PC-9 (cell line): ENCODE measurements at regions not wholly inside any gene's neighbourhood (a gene's known extent, or its start where the extent isn't known, plus 50 kb on each side); places are given as distances from the start of the nearest gene placed in this dataset.
A peak's percentile ranks its signal among the peaks of the same experiment; 100 is the strongest.

Experiments
- BruUV-seq: library from RNA; stranded (reverse); fragments of 400-500 nt; replicated peaks from 2 replicates; lab custom pipeline; 2021; lab: Mats Ljungman, UMichigan
- CTCF ChIA-PET: fragments of 300-600 bp; sonication (Branson Sonifier 250); formaldehyde crosslinking; loops from one replicate; lab custom pipeline; 2022; ENCODE audit warnings: antibody characterized with exemption; lab: Charles Lee
- POLR2A ChIA-PET: fragments of 300-600 bp; sonication (Branson Sonifier 250); formaldehyde crosslinking; loops from one replicate; lab custom pipeline; 2022; ENCODE audit warnings: antibody characterized with exemption; ENCODE audit not compliant: unreplicated experiment; lab: Charles Lee
- DNase-seq, 2 experiments: peaks; one replicate each; pipeline versions ENCODE4 v3.0.0 to v3.0.0-alpha.2; 2015 to 2022; ENCODE audit warnings: mixed read lengths in 1 of 2
- H2AFZ ChIP-seq: fragments of 200-600 bp; sonication (generic); 2 replicates; pipeline ENCODE4 v1.8.1; 2017; ENCODE audit warnings: antibody characterized with exemption
- H3F3A ChIP-seq: fragments of 200-600 bp; sonication (generic); 2 replicates; pipeline ENCODE4 v1.8.1; 2017; ENCODE audit warnings: antibody characterized with exemption, mild to moderate bottlenecking, low read depth; ENCODE audit not compliant: insufficient read depth
- H3K27ac ChIP-seq: fragments of 200-600 bp; sonication (generic); 2 replicates; pipeline ENCODE4 v1.6.1; 2016; ENCODE audit warnings: mixed run types
- H3K27me3 ChIP-seq: fragments of 200-600 bp; sonication (generic); 2 replicates; pipeline ENCODE4 v1.6.1; 2016; ENCODE audit warnings: low read depth, mixed run types; ENCODE audit not compliant: insufficient read depth
- H3K36me3 ChIP-seq: fragments of 200-600 bp; sonication (generic); 2 replicates; pipeline ENCODE4 v1.6.1; 2016; ENCODE audit warnings: low read depth, mixed run types
- H3K4me1 ChIP-seq: fragments of 200-600 bp; sonication (generic); replicated peaks from 2 replicates; pipeline ENCODE4 v1.6.1; 2016; ENCODE audit warnings: mixed run types; ENCODE audit not compliant: insufficient read depth
- H3K4me2 ChIP-seq: fragments of 200-600 bp; sonication (generic); 2 replicates; pipeline ENCODE4 v1.6.1; 2017; ENCODE audit warnings: mixed run types
- H3K4me3 ChIP-seq: fragments of 200-600 bp; sonication (generic); 2 replicates; pipeline ENCODE4 v1.6.1; 2016; ENCODE audit warnings: mixed run types
- H3K79me2 ChIP-seq: fragments of 200-600 bp; sonication (generic); 2 replicates; pipeline ENCODE4 v1.6.1; 2017; ENCODE audit warnings: low read depth, mixed run types
- H3K9me2 ChIP-seq: fragments of 200-600 bp; sonication (generic); 2 replicates; pipeline ENCODE4 v1.8.1; 2017; ENCODE audit warnings: mild to moderate bottlenecking; ENCODE audit not compliant: insufficient read depth
- H3K9me3 ChIP-seq: fragments of 200-600 bp; sonication (generic); 2 replicates; pipeline ENCODE4 v1.8.1; 2016; ENCODE audit warnings: low read depth; ENCODE audit not compliant: insufficient read depth
- H4K20me1 ChIP-seq: fragments of 200-600 bp; sonication (generic); 2 replicates; pipeline ENCODE4 v1.8.1; 2017; ENCODE audit not compliant: insufficient read depth
- CTCF ChIP-seq: fragments of 200-600 bp; sonication (generic); conservative IDR thresholded peaks from 2 replicates; pipeline ENCODE4 v1.6.1; 2017; ENCODE audit warnings: mixed run types, antibody characterized with exemption, mild to moderate bottlenecking, moderate library complexity
- EZH2 ChIP-seq: fragments of 200-600 bp; sonication (generic); IDR thresholded peaks from 2 replicates; pipeline ENCODE4 v1.8.0; 2017; ENCODE audit warnings: antibody characterized with exemption, low read depth
- intact Hi-C: fragments of 100-400 bp; cut with micrococcal nuclease; formaldehyde crosslinking; loops from one replicate; pipeline ENCODE4 v1.10.0; 2022; ENCODE audit not compliant: unreplicated experiment

- CTCF ChIA-PET: no interaction called here
- BruUV-seq: no TSS peak
- TF ChIP-seq EZH2: no peak
- no peak for TF ChIP-seq CTCF
Measured at GRCh38 chr11:15821451-15821850, 534.9 kb downstream of the SOX6 start.

GRCh38 chr11:15824060-15824459 lies 532.3 kb downstream of the SOX6 start:
- no peak overlapping the region for H3K4me2 ChIP-seq
- CTCF ChIA-PET: no interaction called here
- no peaks in the 10 kb centered on the region for H4K20me1 ChIP-seq
- no peaks in the 10 kb centered on the region for H3K27me3 ChIP-seq
- no peaks in the 10 kb centered on the region for H3K9me2 ChIP-seq
- H2AFZ ChIP-seq: no peak overlapping the region
- no peak overlapping the region for H3K4me3 ChIP-seq
- no peaks in the 10 kb centered on the region for H3K36me3 ChIP-seq
- peaks cover 10% of the 10 kb centered on the region for H3K4me1 ChIP-seq
- H3K27ac ChIP-seq: no peak overlapping the region
- BruUV-seq: no TSS peak
- intact Hi-C loops: no loop called here
- no peaks in the 10 kb centered on the region for H3F3A ChIP-seq
- H3K9me3 ChIP-seq: no peaks in the 10 kb centered on the region
- POLR2A ChIA-PET: no interaction called here
- H3K79me2 ChIP-seq: no peaks in the 10 kb centered on the region
- TF ChIP-seq EZH2: no peak
- no peak for DNase-seq

More at GRCh38 chr11:15821451-15821850, 534.9 kb downstream of the SOX6 start:
- peaks cover 16% of the 10 kb centered on the region; the same call in 1 of the 2 replicates for H3F3A ChIP-seq
- H2AFZ ChIP-seq: no peak overlapping the region
- peaks cover 14% of the 10 kb centered on the region for H3K4me1 ChIP-seq
- no peaks in the 10 kb centered on the region for H3K9me3 ChIP-seq
- H3K36me3 ChIP-seq: no peaks in the 10 kb centered on the region
- no peak overlapping the region for H3K27ac ChIP-seq
- no peaks in the 10 kb centered on the region for H3K9me2 ChIP-seq
- H4K20me1 ChIP-seq: no peaks in the 10 kb centered on the region
- no peak overlapping the region for H3K4me3 ChIP-seq
- H3K4me2 ChIP-seq: no peak overlapping the region
- H3K27me3 ChIP-seq: no peaks in the 10 kb centered on the region
- no peak for DNase-seq
- H3K79me2 ChIP-seq: no peaks in the 10 kb centered on the region
- intact Hi-C loops: no loop called here
- POLR2A ChIA-PET: no interaction called here

- H2AFZ ChIP-seq: no peak overlapping the region
- H3K36me3 ChIP-seq: no peaks in the 10 kb centered on the region
- intact Hi-C loops: no loop called here
- no peaks in the 10 kb centered on the region for H3K9me2 ChIP-seq
- TF ChIP-seq EZH2: no peak
- TF ChIP-seq CTCF: no peak
- H3K27ac ChIP-seq: no peak overlapping the region
- no peaks in the 10 kb centered on the region for H3K79me2 ChIP-seq
- no TSS peak for BruUV-seq
- no peaks in the 10 kb centered on the region for H3K27me3 ChIP-seq
- H3K9me3 ChIP-seq: no peaks in the 10 kb centered on the region
- H4K20me1 ChIP-seq: no peaks in the 10 kb centered on the region
- no peak overlapping the region for H3K4me3 ChIP-seq
- DNase-seq: no peak
- H3K4me1 ChIP-seq: peaks cover 14% of the 10 kb centered on the region
- H3F3A ChIP-seq: no peaks in the 10 kb centered on the region
- no peak overlapping the region for H3K4me2 ChIP-seq
- POLR2A ChIA-PET: no interaction called here
- CTCF ChIA-PET: no interaction called here
Measured at GRCh38 chr11:15825976-15826650, 530.2 kb downstream of the SOX6 start.

GRCh38 chr11:15826826-15827225 lies 529.5 kb downstream of the SOX6 start:
- TF ChIP-seq EZH2: no peak
- peak; percentile 67 for TF ChIP-seq CTCF
- no TSS peak for BruUV-seq
- POLR2A ChIA-PET: no interaction called here
- H3F3A ChIP-seq: no peaks in the 10 kb centered on the region
- peaks cover 14% of the 10 kb centered on the region for H3K4me1 ChIP-seq
- H3K4me2 ChIP-seq: 0 out of 2 replicates have a peak overlapping the region, but pooled peaks have one; percentile 10
- no peaks in the 10 kb centered on the region for H3K36me3 ChIP-seq
- no peaks in the 10 kb centered on the region for H3K9me3 ChIP-seq
- no peaks in the 10 kb centered on the region for H4K20me1 ChIP-seq
- no peaks in the 10 kb centered on the region for H3K9me2 ChIP-seq
- no peak overlapping the region for H2AFZ ChIP-seq
- peak; percentile 39 to 45 for DNase-seq
- H3K27me3 ChIP-seq: no peaks in the 10 kb centered on the region
- H3K79me2 ChIP-seq: no peaks in the 10 kb centered on the region
- intact Hi-C loops: loop anchor here (1.0 kb wide), 1 partner anchor 779 kb away; no protein-coding TSS in a partner anchor
- CTCF ChIA-PET: no interaction called here
- H3K4me3 ChIP-seq: no peak overlapping the region
- no peak overlapping the region for H3K27ac ChIP-seq
